ENCODE measurements at regions not wholly inside any gene's neighbourhood (a gene's known extent, or its start where the extent isn't known, plus 50 kb on each side); places are given as distances from the start of the nearest gene placed in this dataset.
A peak's percentile ranks its signal among the peaks of the same experiment; 100 is the strongest.

- no peak for FAIRE-seq
- no peak for DNase-seq (ENCODE audit: insufficient read length)
- TF ChIP-seq TAF1 (IDR thresholded peaks at IDR 0.05; ENCODE audit: borderline replicate concordance, low read depth, low read length) = no peak
- no peak for TF ChIP-seq POLR2A (IDR thresholded peaks at IDR 0.05; ENCODE audit: low read depth, low read length)
- TF ChIP-seq POLR2AphosphoS5 (IDR thresholded peaks at IDR 0.05; ENCODE audit: low read depth, low read length) = no peak
Observed at GRCh38 chr3:159685801-159686200, 302.8 kb upstream of the IL12A start.

- no peak for TF ChIP-seq POLR2A (IDR thresholded peaks at IDR 0.05; ENCODE audit: low read depth, low read length)
- TF ChIP-seq POLR2AphosphoS5 (IDR thresholded peaks at IDR 0.05; ENCODE audit: low read depth, low read length) = no peak
- no peak for TF ChIP-seq TAF1 (IDR thresholded peaks at IDR 0.05; ENCODE audit: borderline replicate concordance, low read depth, low read length)
- DNase-seq (ENCODE audit: insufficient read length) (no peak), FAIRE-seq (no peak)
Observed at GRCh38 chr3:159693226-159693625, 295.4 kb upstream of the IL12A start.

- FAIRE-seq = no peak
- no peak for DNase-seq (ENCODE audit: insufficient read length)
- TF ChIP-seq POLR2AphosphoS5 (IDR thresholded peaks at IDR 0.05; ENCODE audit: low read depth, low read length) (no peak), POLR2A (IDR thresholded peaks at IDR 0.05; ENCODE audit: low read depth, low read length) (no peak), TAF1 (IDR thresholded peaks at IDR 0.05; ENCODE audit: borderline replicate concordance, low read depth, low read length) (no peak)
Observed at GRCh38 chr3:159711560-159712333, 276.9 kb upstream of the IL12A start.

DNA sequence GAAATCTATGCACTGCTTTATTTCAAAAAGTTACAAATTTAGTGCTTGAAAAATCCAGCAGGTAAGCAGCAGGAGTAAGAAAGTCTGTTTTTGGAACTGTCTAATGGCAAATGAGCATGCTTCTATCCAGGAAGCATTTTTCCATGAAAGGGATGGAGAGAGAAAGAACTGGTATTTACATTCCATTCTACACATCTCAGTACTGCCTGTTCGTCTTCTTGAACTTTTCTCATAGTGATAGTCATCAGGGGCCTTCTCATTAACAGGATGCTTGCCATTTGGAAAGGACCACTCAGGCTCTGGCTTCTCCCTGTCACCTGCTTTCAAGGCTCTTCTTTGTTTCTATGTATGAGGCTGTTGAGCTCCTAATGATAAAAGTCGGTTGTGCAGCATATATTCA, 267.3 kb upstream of the IL12A start:
- FAIRE-seq (no peak), DNase-seq (ENCODE audit: insufficient read length) (no peak)
- TF ChIP-seq TAF1 (IDR thresholded peaks at IDR 0.05; ENCODE audit: borderline replicate concordance, low read depth, low read length) (no peak), POLR2AphosphoS5 (IDR thresholded peaks at IDR 0.05; ENCODE audit: low read depth, low read length) (no peak), POLR2A (IDR thresholded peaks at IDR 0.05; ENCODE audit: low read depth, low read length) (no peak)

DNA sequence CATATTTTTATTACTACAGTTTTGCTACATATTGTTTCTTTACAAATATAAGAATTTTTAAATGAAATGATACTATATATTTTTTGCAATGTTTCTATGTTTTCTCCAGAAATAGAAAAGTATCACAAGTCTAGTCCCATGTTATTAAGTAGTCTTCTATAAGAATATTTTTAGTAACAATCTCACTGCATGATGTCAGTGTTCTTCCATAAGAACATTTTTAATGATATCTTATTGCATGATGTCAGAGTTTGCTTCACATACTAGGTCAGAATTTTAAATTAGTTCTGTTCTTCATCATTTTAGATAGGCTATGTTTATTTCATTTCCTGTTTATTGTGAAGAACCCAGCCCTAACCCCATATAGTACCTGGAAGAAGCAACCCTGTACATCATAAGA, 265.3 kb upstream of the IL12A start:
- no peak for FAIRE-seq
- no peak for DNase-seq (ENCODE audit: insufficient read length)
- TF ChIP-seq POLR2A (IDR thresholded peaks at IDR 0.05; ENCODE audit: low read depth, low read length) (no peak), TAF1 (IDR thresholded peaks at IDR 0.05; ENCODE audit: borderline replicate concordance, low read depth, low read length) (no peak), POLR2AphosphoS5 (IDR thresholded peaks at IDR 0.05; ENCODE audit: low read depth, low read length) (no peak)

DNA sequence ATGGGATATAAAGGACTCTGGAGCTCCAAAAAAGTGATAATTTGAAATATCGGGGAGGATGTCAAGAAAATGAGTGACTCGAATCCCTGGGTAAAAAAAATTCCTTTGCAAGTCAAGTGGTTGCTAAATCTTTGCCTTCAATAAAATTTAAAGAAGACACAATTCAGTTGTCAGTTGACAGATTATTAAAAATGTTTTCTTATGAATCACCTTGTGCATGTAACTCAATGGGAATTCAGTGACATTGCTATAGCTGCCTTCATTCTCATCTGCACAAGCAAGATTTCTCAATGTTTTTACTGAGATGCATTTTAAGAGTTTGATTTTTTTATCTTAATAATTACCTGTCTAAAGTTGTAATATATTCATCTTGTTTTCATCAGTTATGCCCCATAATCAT, 264.0 kb upstream of the IL12A start:
- TF ChIP-seq POLR2AphosphoS5 (IDR thresholded peaks at IDR 0.05; ENCODE audit: low read depth, low read length) (no peak), TAF1 (IDR thresholded peaks at IDR 0.05; ENCODE audit: borderline replicate concordance, low read depth, low read length) (no peak), POLR2A (IDR thresholded peaks at IDR 0.05; ENCODE audit: low read depth, low read length) (no peak)
- DNase-seq (ENCODE audit: insufficient read length) (no peak), FAIRE-seq (no peak)

GRCh38 chr3:159726231-159726964, 262.2 kb upstream of the IL12A start:
- no peak for DNase-seq (ENCODE audit: insufficient read length)
- FAIRE-seq = no peak
- TF ChIP-seq POLR2A (IDR thresholded peaks at IDR 0.05; ENCODE audit: low read depth, low read length) = no peak
- TF ChIP-seq POLR2AphosphoS5 (IDR thresholded peaks at IDR 0.05; ENCODE audit: low read depth, low read length) = no peak
- TF ChIP-seq TAF1 (IDR thresholded peaks at IDR 0.05; ENCODE audit: borderline replicate concordance, low read depth, low read length) = no peak

- DNase-seq (ENCODE audit: insufficient read length) = no peak
- TF ChIP-seq POLR2A (IDR thresholded peaks at IDR 0.05; ENCODE audit: low read depth, low read length) (no peak), POLR2AphosphoS5 (IDR thresholded peaks at IDR 0.05; ENCODE audit: low read depth, low read length) (no peak), TAF1 (IDR thresholded peaks at IDR 0.05; ENCODE audit: borderline replicate concordance, low read depth, low read length) (no peak)
- FAIRE-seq = no peak
Observed at GRCh38 chr3:159727506-159727905, 261.1 kb upstream of the IL12A start.

DNA sequence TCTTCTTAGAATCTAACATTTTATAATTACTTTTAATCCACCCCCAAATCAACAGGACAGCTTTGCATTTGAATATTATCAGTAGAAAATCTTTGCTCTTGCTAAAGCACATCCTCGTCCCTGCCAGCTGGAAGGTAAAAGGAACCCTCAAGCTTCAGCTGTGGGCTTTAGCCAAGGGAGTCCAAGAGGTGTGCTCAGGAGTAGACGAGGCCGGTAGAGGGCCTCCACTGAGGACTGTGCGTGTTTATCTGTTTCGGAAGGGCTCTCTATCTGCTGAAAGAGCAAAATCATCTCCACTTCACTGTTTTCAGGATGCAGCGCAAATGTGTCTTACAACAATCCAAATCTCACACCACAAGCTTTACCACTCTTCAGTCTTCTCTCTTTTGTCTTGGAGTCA, 257.4 kb upstream of the IL12A start:
- TF ChIP-seq POLR2A (IDR thresholded peaks at IDR 0.05; ENCODE audit: low read depth, low read length) (no peak), POLR2AphosphoS5 (IDR thresholded peaks at IDR 0.05; ENCODE audit: low read depth, low read length) (no peak), TAF1 (IDR thresholded peaks at IDR 0.05; ENCODE audit: borderline replicate concordance, low read depth, low read length) (no peak)
- no peak for DNase-seq (ENCODE audit: insufficient read length)
- no peak for FAIRE-seq

DNA sequence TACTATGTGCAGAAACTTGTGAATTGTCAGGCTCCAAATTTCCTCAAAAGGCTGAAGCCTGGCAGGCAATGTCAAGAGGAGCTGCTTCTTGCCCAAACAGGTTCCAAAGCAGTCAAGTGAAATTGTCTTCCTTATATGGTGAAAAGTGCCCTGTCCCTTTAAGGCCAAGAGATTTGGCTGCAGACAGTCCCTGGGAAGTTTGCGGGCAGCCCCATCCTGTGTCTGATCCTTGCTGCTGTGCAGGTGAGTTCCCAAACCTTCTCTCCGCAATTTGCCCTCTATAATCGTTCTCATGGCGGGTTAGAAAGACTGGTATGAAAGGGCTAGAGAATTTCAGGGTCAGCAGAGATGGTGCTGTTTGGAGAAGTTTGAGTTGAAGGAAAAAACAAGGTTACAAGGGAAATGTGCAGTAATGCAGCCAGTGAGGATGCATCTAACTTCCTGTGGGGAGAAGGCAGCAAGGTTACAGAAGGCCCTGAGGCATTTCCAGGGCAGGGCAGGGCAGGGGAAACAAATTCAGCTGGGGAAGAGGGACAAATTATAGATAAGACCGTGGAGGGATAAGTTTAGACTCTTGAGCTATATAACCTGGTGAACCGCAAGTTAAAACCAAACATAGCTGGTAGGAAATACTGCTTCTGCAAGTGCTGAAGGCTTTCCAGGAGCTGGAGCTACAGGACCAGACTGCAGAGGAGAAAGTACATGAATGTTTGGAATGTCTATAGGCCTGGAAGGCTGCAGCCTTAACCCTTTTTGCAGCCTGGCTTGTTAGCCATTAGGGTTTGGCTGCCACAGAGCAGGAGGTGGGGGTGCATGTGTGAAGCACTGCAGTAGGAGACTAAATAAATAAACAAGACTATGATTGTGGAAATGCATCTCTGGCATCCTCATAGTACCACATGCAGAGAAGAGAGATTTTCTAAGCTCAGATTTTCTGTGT, 256.2 kb upstream of the IL12A start:
- DNase-seq (ENCODE audit: insufficient read length) (no peak), FAIRE-seq (peak; percentile 24)
- TF ChIP-seq POLR2AphosphoS5 (IDR thresholded peaks at IDR 0.05; ENCODE audit: low read depth, low read length) (no peak), POLR2A (IDR thresholded peaks at IDR 0.05; ENCODE audit: low read depth, low read length) (no peak), TAF1 (IDR thresholded peaks at IDR 0.05; ENCODE audit: borderline replicate concordance, low read depth, low read length) (no peak)

Data from GM12892 (cell line).